Fibroblast of the aortic adventitia (primary cell): ENCODE measurements at regions not wholly inside any gene's neighbourhood (a gene's known extent, or its start where the extent isn't known, plus 50 kb on each side); places are given as distances from the start of the nearest gene placed in this dataset.

Experiments used
- DNase-seq: peaks from one replicate; pipeline ENCODE4 v3.0.0-alpha.2; 2010; ENCODE audit warnings: low read depth
- H3K4me3 ChIP-seq: 2 replicates; pipeline ENCODE4 v1.5.1; 2011; ENCODE audit warnings: low read depth, mild to moderate bottlenecking, control low read depth, low read length, moderate library complexity
- CTCF ChIP-seq: IDR thresholded peaks from 2 replicates; pipeline ENCODE4 v1.5.1; 2011; ENCODE audit warnings: mild to moderate bottlenecking, low read length, control low read depth, inconsistent platforms; ENCODE audit not compliant: insufficient read depth

GRCh38 chr18:38576916-38577315 is 1011.3 kb upstream of the CELF4 start:
- H3K4me3 ChIP-seq: no peak overlapping the region

GRCh38 chr18:38576349-38576748 is 1010.8 kb upstream of the CELF4 start:
- no peak overlapping the region for H3K4me3 ChIP-seq
- TF ChIP-seq CTCF: no peak
- DNase-seq: no peak

More at GRCh38 chr18:38576916-38577315, 1011.3 kb upstream of the CELF4 start:
- no peak for TF ChIP-seq CTCF
- no peak for DNase-seq

- H3K4me3 ChIP-seq: no peak overlapping the region
- no peak for DNase-seq
- TF ChIP-seq CTCF: no peak
Observed at GRCh38 chr18:38575648-38576047, 1010.0 kb upstream of the CELF4 start.

GRCh38 chr18:38575023-38575422 is 1009.4 kb upstream of the CELF4 start:
- TF ChIP-seq CTCF: no peak
- no peak for DNase-seq
- no peak overlapping the region for H3K4me3 ChIP-seq

- H3K4me3 ChIP-seq: no peak overlapping the region
- TF ChIP-seq CTCF: no peak
- no peak for DNase-seq
Observed at GRCh38 chr18:38572554-38573111, 1007.0 kb upstream of the CELF4 start.

GRCh38 chr18:38571651-38572050 is 1006.1 kb upstream of the CELF4 start:
- no peak for DNase-seq
- no peak for TF ChIP-seq CTCF
- H3K4me3 ChIP-seq: no peak overlapping the region

- H3K4me3 ChIP-seq: no peak overlapping the region
- DNase-seq: no peak
- TF ChIP-seq CTCF: no peak
Observed at GRCh38 chr18:38565513-38565912, 999.9 kb upstream of the CELF4 start.
